ENCODE measurements at regions not wholly inside any gene's neighbourhood (a gene's known extent, or its start where the extent isn't known, plus 50 kb on each side); places are given as distances from the start of the nearest gene placed in this dataset.
"Not testable (repeated sequence)": the region's sequence is repeated elsewhere in the genome, so short reads cannot be mapped to it uniquely, and the experiment has no call there.

DNA sequence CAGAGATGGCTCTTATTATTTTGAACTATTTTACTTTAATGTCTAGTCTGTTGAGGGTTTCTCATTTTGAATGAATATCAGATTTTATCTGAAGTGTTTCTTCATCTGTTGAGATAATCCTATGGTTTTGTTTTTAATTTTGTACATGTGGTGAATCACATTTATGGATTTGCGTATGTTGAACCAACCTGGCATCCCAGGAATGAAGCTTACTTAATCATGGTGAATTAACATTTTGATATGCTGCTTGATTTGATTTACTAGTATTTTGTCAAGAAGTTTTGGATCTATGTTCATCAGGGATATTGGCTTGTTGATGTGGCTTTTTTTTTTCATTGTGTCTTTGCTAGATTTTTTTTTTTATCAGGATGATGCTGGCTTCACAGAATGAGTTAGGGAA, 2390.9 kb downstream of the PCDH7 start:
- Histone ChIP-seq H3K9me3 (no peaks in the 10 kb centered on the region), H3K4me3 (no peak overlapping the region), H3K36me3 (no peaks in the 10 kb centered on the region), H3K27me3 (no peaks in the 10 kb centered on the region), H3K27ac (no peak overlapping the region), H3K4me1 (no peaks in the 10 kb centered on the region)
- no peak for DNase-seq
- WGBS, 2 donors, result 90 to 94% methylated on average over 1 of the region's 1 CpG
- TF ChIP-seq EP300 (IDR thresholded peaks at IDR 0.05) (no peak), POLR2AphosphoS5 (IDR thresholded peaks at IDR 0.05) (no peak), POLR2A (IDR thresholded peaks at IDR 0.05) (no peak)
- TF ChIP-seq, protein P1, sequence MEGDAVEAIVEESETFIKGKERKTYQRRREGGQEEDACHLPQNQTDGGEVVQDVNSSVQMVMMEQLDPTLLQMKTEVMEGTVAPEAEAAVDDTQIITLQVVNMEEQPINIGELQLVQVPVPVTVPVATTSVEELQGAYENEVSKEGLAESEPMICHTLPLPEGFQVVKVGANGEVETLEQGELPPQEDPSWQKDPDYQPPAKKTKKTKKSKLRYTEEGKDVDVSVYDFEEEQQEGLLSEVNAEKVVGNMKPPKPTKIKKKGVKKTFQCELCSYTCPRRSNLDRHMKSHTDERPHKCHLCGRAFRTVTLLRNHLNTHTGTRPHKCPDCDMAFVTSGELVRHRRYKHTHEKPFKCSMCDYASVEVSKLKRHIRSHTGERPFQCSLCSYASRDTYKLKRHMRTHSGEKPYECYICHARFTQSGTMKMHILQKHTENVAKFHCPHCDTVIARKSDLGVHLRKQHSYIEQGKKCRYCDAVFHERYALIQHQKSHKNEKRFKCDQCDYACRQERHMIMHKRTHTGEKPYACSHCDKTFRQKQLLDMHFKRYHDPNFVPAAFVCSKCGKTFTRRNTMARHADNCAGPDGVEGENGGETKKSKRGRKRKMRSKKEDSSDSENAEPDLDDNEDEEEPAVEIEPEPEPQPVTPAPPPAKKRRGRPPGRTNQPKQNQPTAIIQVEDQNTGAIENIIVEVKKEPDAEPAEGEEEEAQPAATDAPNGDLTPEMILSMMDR (IDR thresholded peaks at IDR 0.05), result no peak
- ATAC-seq (ENCODE audit: low FRiP score in 2 of 2), result no peak

DNA sequence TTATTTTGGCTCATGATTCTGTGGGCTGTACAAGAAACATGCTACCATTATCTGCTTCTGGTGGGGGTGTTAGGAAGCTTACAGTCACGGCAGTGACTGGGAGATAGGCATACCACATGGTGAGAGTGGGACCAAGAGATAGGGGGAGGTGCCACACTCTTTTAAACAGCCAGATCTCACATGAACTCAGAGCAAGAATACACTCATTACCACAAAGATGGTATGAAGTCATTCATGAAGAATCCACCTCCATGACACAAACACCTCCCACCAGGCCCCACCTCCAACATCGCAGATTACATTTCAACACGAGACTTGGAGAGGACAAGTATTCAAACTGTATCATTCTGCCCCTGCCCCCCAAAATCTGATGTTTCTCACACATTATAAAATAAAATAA, 2396.7 kb downstream of the PCDH7 start:
- 80 to 89% methylated on average over 3 of the region's 3 CpGs for WGBS, 2 donors
- H3K27me3 ChIP-seq, result no peaks in the 10 kb centered on the region
- H3K27ac ChIP-seq, result no peak overlapping the region
- no peak overlapping the region for H3K4me3 ChIP-seq
- TF ChIP-seq POLR2AphosphoS5 (IDR thresholded peaks at IDR 0.05) (no peak), POLR2A (IDR thresholded peaks at IDR 0.05) (no peak), EP300 (IDR thresholded peaks at IDR 0.05) (no peak)
- TF ChIP-seq, protein P1 (IDR thresholded peaks at IDR 0.05), result no peak
- DNase-seq (no peak), ATAC-seq (ENCODE audit: low FRiP score in 2 of 2) (no peak)
- H3K36me3 ChIP-seq, result no peaks in the 10 kb centered on the region
- H3K9me3 ChIP-seq, result peaks cover 0 to 3% (median 0%) of the 10 kb centered on the region in 4 donors
- no peaks in the 10 kb centered on the region for H3K4me1 ChIP-seq

DNA sequence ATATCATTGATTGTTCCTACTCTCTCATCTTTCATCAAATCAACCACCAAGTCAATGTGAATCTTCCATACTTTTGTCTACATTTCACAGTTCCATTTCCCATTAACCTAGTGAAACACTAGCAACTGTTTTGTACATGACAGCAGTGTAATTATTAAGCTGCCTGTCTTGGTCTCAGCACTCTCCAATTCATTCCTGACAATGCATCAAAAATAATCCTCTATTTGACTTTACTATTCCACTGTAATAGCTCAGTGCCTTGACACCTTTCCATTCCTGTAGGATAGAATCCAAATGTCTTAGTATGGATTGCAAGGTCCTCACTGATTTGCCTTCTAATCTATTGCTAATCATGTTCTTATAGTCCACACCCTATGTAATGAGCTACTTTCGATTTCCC, 2405.8 kb downstream of the PCDH7 start:
- Histone ChIP-seq H3K27me3 (no peaks in the 10 kb centered on the region), H3K4me3 (no peak overlapping the region), H3K27ac (no peak overlapping the region), H3K36me3 (no peaks in the 10 kb centered on the region), H3K4me1 (no peaks in the 10 kb centered on the region), H3K9me3 (no peaks in the 10 kb centered on the region)
- ATAC-seq (ENCODE audit: low FRiP score in 2 of 2) (no peak), DNase-seq (no peak)
- TF ChIP-seq EP300 (IDR thresholded peaks at IDR 0.05) (no peak), POLR2AphosphoS5 (IDR thresholded peaks at IDR 0.05) (no peak), POLR2A (IDR thresholded peaks at IDR 0.05) (no peak)
- TF ChIP-seq, protein P1 (IDR thresholded peaks at IDR 0.05), result no peak
- WGBS, 2 donors, result 77 to 93% methylated on average over 1 of the region's 1 CpG

DNA sequence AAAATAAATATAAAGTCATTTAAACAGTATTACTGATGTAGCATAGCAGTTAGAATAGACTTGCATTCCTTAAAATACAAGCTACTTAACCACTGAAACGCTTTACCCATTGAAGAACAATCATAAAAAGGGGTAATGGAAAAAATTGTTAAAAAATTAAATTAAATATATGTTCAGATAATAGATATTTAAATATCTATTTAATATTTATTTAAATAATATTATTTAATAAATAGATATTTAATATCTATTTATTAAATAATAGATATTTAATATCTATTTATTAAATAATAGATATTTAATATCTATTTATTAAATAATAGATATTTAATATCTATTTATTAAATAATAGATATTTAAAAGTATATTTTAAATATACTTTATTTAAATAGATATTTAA, 2410.5 kb downstream of the PCDH7 start:
- not testable (repeated sequence) for ATAC-seq (ENCODE audit: low FRiP score in 2 of 2); H3K4me3 ChIP-seq; H3K36me3 ChIP-seq; DNase-seq; H3K27ac ChIP-seq; H3K4me1 ChIP-seq; H3K27me3 ChIP-seq; H3K9me3 ChIP-seq
- 77 to 88% methylated on average over 1 of the region's 1 CpG for WGBS, 2 donors

DNA sequence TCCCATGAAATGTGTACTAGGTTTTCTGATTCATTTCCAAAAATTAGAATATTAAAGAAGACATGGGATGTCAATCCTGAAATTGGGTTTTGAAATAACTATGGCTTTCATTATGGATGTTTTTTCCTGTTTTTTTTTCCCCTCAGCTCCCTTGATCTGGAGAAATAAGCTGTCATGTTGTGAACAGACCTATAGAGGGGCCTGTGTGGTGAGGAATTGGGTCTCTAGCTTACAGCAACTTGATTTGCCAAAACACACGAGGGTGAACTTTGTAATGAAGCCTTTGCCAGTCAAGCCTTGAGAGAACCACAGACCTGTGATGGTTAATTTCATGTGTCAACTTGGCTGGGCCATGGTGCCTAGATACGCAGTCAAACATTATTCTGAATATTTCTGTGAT, 2413.6 kb downstream of the PCDH7 start:
- no peaks in the 10 kb centered on the region for H3K4me1 ChIP-seq
- no peak overlapping the region for H3K4me3 ChIP-seq
- H3K36me3 ChIP-seq, result no peaks in the 10 kb centered on the region
- no peaks in the 10 kb centered on the region for H3K27me3 ChIP-seq
- no peak for ATAC-seq (ENCODE audit: low FRiP score in 2 of 2)
- TF ChIP-seq, protein P1 (IDR thresholded peaks at IDR 0.05), result no peak
- TF ChIP-seq POLR2AphosphoS5 (IDR thresholded peaks at IDR 0.05), result no peak
- no peak for TF ChIP-seq POLR2A (IDR thresholded peaks at IDR 0.05)
- TF ChIP-seq EP300 (IDR thresholded peaks at IDR 0.05), result no peak
- WGBS, 2 donors, result 59% methylated on average over 2 of the region's 2 CpGs
- H3K27ac ChIP-seq, result no peak overlapping the region
- no peaks in the 10 kb centered on the region for H3K9me3 ChIP-seq
- DNase-seq, result no peak
